SJSA1 (cell line): ENCODE measurements at regions not wholly inside any gene's neighbourhood (a gene's known extent, or its start where the extent isn't known, plus 50 kb on each side); places are given as distances from the start of the nearest gene placed in this dataset.

ENCODE experiments used
- DNase-seq, 2 experiments: peaks; one replicate each; pipeline ENCODE4 v3.0.0-alpha.2; 2015 to 2020; ENCODE audit warnings: low spot score in 2 of 2, low read depth in 1 of 2
- H3K27ac ChIP-seq: fragments of 250-450 bp; sonication (Bioruptor Pico); 2 replicates; pipeline ENCODE4 v1.5.1; 2020; ENCODE audit warnings: mild to moderate bottlenecking, moderate library complexity
- H3K27me3 ChIP-seq: fragments of 250-450 bp; sonication (Bioruptor Pico); replicated peaks from 2 replicates; pipeline ENCODE4 v1.5.1; 2020; ENCODE audit warnings: mild to moderate bottlenecking, moderate library complexity
- H3K36me3 ChIP-seq: fragments of 250-450 bp; sonication (Bioruptor Pico); 2 replicates; pipeline ENCODE4 v1.5.1; 2020; ENCODE audit warnings: mild to moderate bottlenecking
- H3K4me1 ChIP-seq: fragments of 250-450 bp; sonication (Bioruptor Pico); replicated peaks from 2 replicates; pipeline ENCODE4 v1.6.1; 2021; ENCODE audit warnings: mild to moderate bottlenecking
- H3K4me3 ChIP-seq: fragments of 250-450 bp; sonication (Bioruptor Pico); 2 replicates; pipeline ENCODE4 v1.5.1; 2020; ENCODE audit warnings: mild to moderate bottlenecking
- H3K9me3 ChIP-seq: fragments of 250-450 bp; sonication (Bioruptor Pico); replicated peaks from 2 replicates; pipeline ENCODE4 v1.5.1; 2020; ENCODE audit warnings: mild to moderate bottlenecking

GRCh38 chr4:136573460-136573859, 958.8 kb downstream of the PCDH18 start:
- H3K27ac ChIP-seq = no peak overlapping the region
- no peaks in the 10 kb centered on the region for H3K27me3 ChIP-seq
- H3K4me3 ChIP-seq = no peak overlapping the region
- no peaks in the 10 kb centered on the region for H3K4me1 ChIP-seq
- no peaks in the 10 kb centered on the region for H3K9me3 ChIP-seq
- no peak for DNase-seq
- H3K36me3 ChIP-seq = no peaks in the 10 kb centered on the region

DNA sequence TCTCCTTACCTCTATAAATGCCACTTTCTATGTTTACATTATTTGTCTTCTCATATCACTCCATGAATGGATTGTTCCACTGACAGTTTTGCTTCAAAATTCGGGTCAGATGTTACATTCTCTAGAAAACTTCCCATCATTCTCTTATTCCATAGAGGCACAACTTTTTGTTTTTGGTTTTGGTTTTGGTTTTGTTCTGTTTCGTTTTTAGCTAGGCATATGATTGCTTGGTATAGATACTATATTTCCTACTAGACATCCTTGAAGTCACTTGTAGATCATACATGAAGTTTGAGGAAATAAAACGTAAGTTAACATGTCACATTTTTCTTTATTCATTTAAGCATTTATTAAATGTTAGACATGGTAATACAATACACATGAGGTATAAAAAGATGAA, 961.0 kb downstream of the PCDH18 start:
- no peak for DNase-seq
- no peaks in the 10 kb centered on the region for H3K9me3 ChIP-seq
- H3K4me3 ChIP-seq = no peak overlapping the region
- H3K36me3 ChIP-seq = no peaks in the 10 kb centered on the region
- H3K27me3 ChIP-seq = no peaks in the 10 kb centered on the region
- H3K4me1 ChIP-seq = no peaks in the 10 kb centered on the region
- H3K27ac ChIP-seq = no peak overlapping the region

DNA sequence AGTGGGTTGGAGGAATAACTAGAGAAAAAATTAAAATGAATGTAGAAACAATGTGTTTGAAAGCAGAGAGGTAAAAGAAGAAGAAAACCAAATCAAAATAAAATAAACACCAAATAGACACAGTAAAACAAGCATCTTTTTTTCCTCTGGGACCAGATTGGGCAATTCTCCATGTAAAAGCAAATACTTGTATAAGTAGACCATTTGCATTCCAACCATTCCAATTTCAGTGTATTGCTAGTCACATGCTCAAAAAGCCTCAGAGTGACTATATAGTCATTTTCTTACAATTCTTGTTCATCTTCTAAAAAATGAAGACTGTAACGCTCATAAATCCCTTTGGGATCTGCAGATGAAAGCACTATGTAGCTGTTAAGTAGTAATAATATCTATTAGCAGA, 969.5 kb downstream of the PCDH18 start:
- Histone ChIP-seq H3K36me3 (no peaks in the 10 kb centered on the region), H3K27ac (no peak overlapping the region), H3K9me3 (no peaks in the 10 kb centered on the region), H3K4me3 (no peak overlapping the region), H3K27me3 (no peaks in the 10 kb centered on the region), H3K4me1 (no peaks in the 10 kb centered on the region)
- no peak for DNase-seq

DNA sequence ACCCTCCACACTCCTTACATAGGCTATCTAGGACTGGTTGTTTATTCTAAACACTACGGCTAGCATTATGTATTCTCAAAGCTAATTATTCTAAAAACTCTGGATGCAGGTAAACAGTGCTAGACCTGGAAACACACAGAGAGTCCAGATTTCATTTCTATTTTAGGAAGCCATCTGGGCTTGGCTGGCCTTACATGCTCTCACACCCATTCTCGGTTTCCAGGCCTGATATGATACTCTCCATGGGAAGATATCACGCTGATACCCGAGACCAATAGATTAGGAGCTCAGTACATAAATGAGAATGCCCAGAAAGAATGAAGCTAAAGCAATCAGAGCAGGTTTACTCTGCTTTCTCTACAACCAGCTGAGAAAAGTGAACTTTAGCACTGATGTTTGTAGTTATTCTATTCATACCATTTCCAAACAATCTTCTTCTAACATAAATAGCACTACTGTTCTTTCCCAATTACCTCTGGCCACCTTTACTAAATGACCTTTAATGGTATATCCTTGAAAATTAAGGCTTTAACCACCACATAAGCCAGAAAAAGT, 973.3 kb downstream of the PCDH18 start:
- no peak for DNase-seq
- no peaks in the 10 kb centered on the region for H3K4me1 ChIP-seq
- H3K27ac ChIP-seq = no peak overlapping the region
- H3K36me3 ChIP-seq = no peaks in the 10 kb centered on the region
- no peaks in the 10 kb centered on the region for H3K27me3 ChIP-seq
- no peak overlapping the region for H3K4me3 ChIP-seq
- no peaks in the 10 kb centered on the region for H3K9me3 ChIP-seq

DNA sequence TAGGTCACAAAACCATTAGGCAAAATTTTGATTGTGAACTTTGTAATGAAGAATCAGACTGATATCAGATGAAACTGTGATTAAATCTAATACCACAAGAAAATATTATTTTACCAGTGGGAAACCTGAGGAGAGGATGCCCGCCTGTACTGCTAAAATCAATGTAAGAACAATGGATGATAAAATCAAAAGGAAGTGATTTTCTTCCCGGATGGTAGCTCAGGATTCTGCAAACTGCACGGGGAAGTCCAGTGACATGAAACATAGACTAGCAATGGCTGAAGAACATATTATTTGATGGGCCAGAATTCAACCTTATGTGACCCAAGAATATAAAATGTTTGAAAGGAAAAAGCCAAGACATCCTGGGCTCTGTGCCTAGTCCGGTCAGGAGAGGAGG, 974.9 kb downstream of the PCDH18 start:
- H3K27ac ChIP-seq = no peak overlapping the region
- H3K4me1 ChIP-seq = no peaks in the 10 kb centered on the region
- H3K9me3 ChIP-seq = no peaks in the 10 kb centered on the region
- no peaks in the 10 kb centered on the region for H3K36me3 ChIP-seq
- no peaks in the 10 kb centered on the region for H3K27me3 ChIP-seq
- H3K4me3 ChIP-seq = no peak overlapping the region
- DNase-seq = no peak

GRCh38 chr4:136554033-136554432, 978.3 kb downstream of the PCDH18 start:
- no peak for DNase-seq
- H3K27me3 ChIP-seq = no peaks in the 10 kb centered on the region
- H3K4me1 ChIP-seq = no peaks in the 10 kb centered on the region
- no peak overlapping the region for H3K27ac ChIP-seq
- H3K36me3 ChIP-seq = no peaks in the 10 kb centered on the region
- H3K9me3 ChIP-seq = no peaks in the 10 kb centered on the region
- H3K4me3 ChIP-seq = no peak overlapping the region

- Histone ChIP-seq H3K4me3 (no peak overlapping the region), H3K4me1 (no peaks in the 10 kb centered on the region), H3K27ac (no peak overlapping the region), H3K36me3 (no peaks in the 10 kb centered on the region), H3K9me3 (no peaks in the 10 kb centered on the region), H3K27me3 (no peaks in the 10 kb centered on the region)
- no peak for DNase-seq
These were observed 980.5 kb downstream of the PCDH18 start for GRCh38 chr4:136551753-136552152.

- Histone ChIP-seq H3K4me1 (no peaks in the 10 kb centered on the region), H3K27me3 (no peaks in the 10 kb centered on the region), H3K9me3 (no peaks in the 10 kb centered on the region), H3K27ac (no peak overlapping the region), H3K36me3 (no peaks in the 10 kb centered on the region), H3K4me3 (no peak overlapping the region)
- DNase-seq = no peak
These were observed 991.5 kb downstream of the PCDH18 start for GRCh38 chr4:136540747-136541146.

GRCh38 chr4:136528131-136528530, 1004.2 kb downstream of the PCDH18 start:
- Histone ChIP-seq H3K27ac (no peak overlapping the region), H3K9me3 (no peaks in the 10 kb centered on the region), H3K36me3 (no peaks in the 10 kb centered on the region), H3K4me3 (no peak overlapping the region), H3K27me3 (no peaks in the 10 kb centered on the region), H3K4me1 (no peaks in the 10 kb centered on the region)
- no peak for DNase-seq

- DNase-seq = no peak
- H3K4me3 ChIP-seq = no peak overlapping the region
- no peaks in the 10 kb centered on the region for H3K36me3 ChIP-seq
- H3K27me3 ChIP-seq = no peaks in the 10 kb centered on the region
- H3K27ac ChIP-seq = no peak overlapping the region
- no peaks in the 10 kb centered on the region for H3K9me3 ChIP-seq
- no peaks in the 10 kb centered on the region for H3K4me1 ChIP-seq
These were observed 1005.8 kb downstream of the PCDH18 start for GRCh38 chr4:136526517-136526916.

DNA sequence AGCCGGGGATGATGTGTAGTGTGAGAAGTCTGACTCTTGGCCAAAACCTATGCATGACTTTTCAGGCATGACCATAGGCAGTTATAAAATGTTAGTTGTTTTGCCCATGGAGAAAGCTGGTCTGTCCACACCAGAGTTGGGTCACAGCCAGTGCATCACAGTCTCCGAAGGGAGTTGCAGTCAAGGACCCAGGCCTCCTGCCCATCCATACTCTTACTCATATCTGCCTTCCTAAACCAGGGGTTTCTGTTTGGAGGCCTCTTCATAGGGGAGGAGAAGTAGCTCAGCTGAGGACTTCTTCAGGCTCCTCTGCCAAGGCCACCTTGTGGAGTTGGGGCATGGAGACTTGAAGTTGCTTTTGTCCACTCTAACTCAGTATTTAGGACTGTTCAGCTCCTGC, 1008.3 kb downstream of the PCDH18 start:
- Histone ChIP-seq H3K9me3 (no peaks in the 10 kb centered on the region; the same call in 1 of the 2 replicates), H3K36me3 (no peaks in the 10 kb centered on the region), H3K4me1 (no peaks in the 10 kb centered on the region), H3K4me3 (no peak overlapping the region), H3K27ac (no peak overlapping the region), H3K27me3 (no peaks in the 10 kb centered on the region)
- no peak for DNase-seq

- no peak overlapping the region for H3K4me3 ChIP-seq
- DNase-seq = no peak
- H3K27me3 ChIP-seq = no peaks in the 10 kb centered on the region
- H3K9me3 ChIP-seq = no peaks in the 10 kb centered on the region; the same call in 1 of the 2 replicates
- H3K27ac ChIP-seq = no peak overlapping the region
- H3K4me1 ChIP-seq = no peaks in the 10 kb centered on the region
- H3K36me3 ChIP-seq = no peaks in the 10 kb centered on the region
These were observed 1015.9 kb downstream of the PCDH18 start for GRCh38 chr4:136516371-136516770.

- Histone ChIP-seq H3K9me3 (no peaks in the 10 kb centered on the region), H3K4me3 (no peak overlapping the region), H3K27ac (no peak overlapping the region), H3K36me3 (no peaks in the 10 kb centered on the region), H3K27me3 (no peaks in the 10 kb centered on the region), H3K4me1 (no peaks in the 10 kb centered on the region)
- no peak for DNase-seq
These were observed 1027.3 kb downstream of the PCDH18 start for GRCh38 chr4:136505020-136505419.

- no peak for DNase-seq
- H3K4me1 ChIP-seq = no peaks in the 10 kb centered on the region
- no peak overlapping the region for H3K4me3 ChIP-seq
- H3K27me3 ChIP-seq = no peaks in the 10 kb centered on the region
- H3K9me3 ChIP-seq = no peaks in the 10 kb centered on the region
- no peak overlapping the region for H3K27ac ChIP-seq
- no peaks in the 10 kb centered on the region for H3K36me3 ChIP-seq
These were observed 1036.4 kb downstream of the PCDH18 start for GRCh38 chr4:136495851-136496250.

DNA sequence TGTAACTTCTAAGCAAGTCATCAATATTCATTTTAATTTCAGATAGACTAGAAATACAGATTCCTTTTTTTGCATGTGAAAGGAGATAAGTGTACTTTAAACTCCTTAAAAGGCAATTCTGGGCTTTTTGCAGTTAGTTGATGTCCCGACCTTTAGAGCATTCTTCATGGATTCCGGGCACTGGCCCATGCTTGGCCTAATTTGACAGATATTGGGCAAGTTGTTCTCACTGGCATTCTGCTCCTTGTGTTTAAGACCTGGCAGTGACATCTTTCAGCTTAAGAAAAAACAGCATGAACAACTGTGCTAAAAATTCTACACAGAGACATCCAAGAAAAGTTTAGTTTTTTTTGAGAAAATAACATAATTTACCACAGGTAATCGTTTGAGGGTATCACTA, 1037.2 kb downstream of the PCDH18 start:
- Histone ChIP-seq H3K9me3 (no peaks in the 10 kb centered on the region), H3K27me3 (no peaks in the 10 kb centered on the region), H3K4me1 (no peaks in the 10 kb centered on the region), H3K27ac (no peak overlapping the region), H3K36me3 (no peaks in the 10 kb centered on the region), H3K4me3 (no peak overlapping the region)
- no peak for DNase-seq
